Parathyroid adenoma (tissue), 2 donors: ENCODE measurements at regions not wholly inside any gene's neighbourhood (a gene's known extent, or its start where the extent isn't known, plus 50 kb on each side); places are given as distances from the start of the nearest gene placed in this dataset.

Experiments
- H2AFZ ChIP-seq: fragments of 300-600 bp; sonication (generic); one replicate; pipeline ENCODE4 v1.7.0; 2017; ENCODE audit warnings: antibody characterized with exemption, mild to moderate bottlenecking
- H3K27ac ChIP-seq: fragments of 300-600 bp; sonication (generic); one replicate; pipeline ENCODE4 v1.7.0; 2017
- H3K27me3 ChIP-seq: fragments of 300-600 bp; sonication (generic); one replicate; pipeline ENCODE4 v1.7.0; 2017; ENCODE audit warnings: low read length; ENCODE audit not compliant: control insufficient read depth, insufficient read depth
- H3K36me3 ChIP-seq: fragments of 300-600 bp; sonication (generic); one replicate; pipeline ENCODE4 v1.7.0; 2017; ENCODE audit warnings: low read length; ENCODE audit not compliant: control insufficient read depth, insufficient read depth
- H3K4me1 ChIP-seq: fragments of 300-600 bp; sonication (generic); one replicate; pipeline ENCODE4 v1.7.0; 2017; ENCODE audit warnings: control low read depth
- H3K4me2 ChIP-seq: fragments of 300-600 bp; sonication (generic); one replicate; pipeline ENCODE4 v1.7.0; 2017; ENCODE audit warnings: low read length
- H3K4me3 ChIP-seq: fragments of 300-600 bp; sonication (generic); one replicate; pipeline ENCODE4 v1.7.0; 2017; ENCODE audit warnings: low read depth, low read length
- H3K79me2 ChIP-seq: fragments of 300-600 bp; sonication (generic); one replicate; pipeline ENCODE4 v1.7.0; 2017; ENCODE audit warnings: control low read depth
- H3K9ac ChIP-seq: fragments of 300-600 bp; sonication (generic); one replicate; pipeline ENCODE4 v1.7.0; 2017; ENCODE audit warnings: mild to moderate bottlenecking
- H3K9me3 ChIP-seq: fragments of 300-600 bp; sonication (generic); one replicate; pipeline ENCODE4 v1.7.0; 2017; ENCODE audit warnings: low read length; ENCODE audit not compliant: control insufficient read depth
- CTCF ChIP-seq: fragments of 300-600 bp; sonication (generic); IDR thresholded peaks from one replicate; pipeline ENCODE4 v1.7.0; 2017; ENCODE audit warnings: antibody characterized with exemption, mild to moderate bottlenecking
- donor health status: primary hyperparathyroidism.

- no peak overlapping the region for H3K4me2 ChIP-seq
- H3K4me1 ChIP-seq = peaks cover 7% of the 10 kb centered on the region
- no peak overlapping the region for H3K9ac ChIP-seq
- no peak overlapping the region for H3K27ac ChIP-seq
- no peaks in the 10 kb centered on the region for H3K27me3 ChIP-seq
- no peaks in the 10 kb centered on the region for H3K36me3 ChIP-seq
- no peak for TF ChIP-seq CTCF
- no peaks in the 10 kb centered on the region for H3K9me3 ChIP-seq
- no peak overlapping the region for H3K4me3 ChIP-seq
- no peaks in the 10 kb centered on the region for H3K79me2 ChIP-seq
- H2AFZ ChIP-seq = no peak overlapping the region
Observed at GRCh38 chr6:92121228-92121627, 1298.1 kb downstream of the EPHA7 start.

- no peak for TF ChIP-seq CTCF
Observed at GRCh38 chr6:92117800-92118199, 1301.6 kb downstream of the EPHA7 start.

GRCh38 chr6:92114797-92115196, 1304.6 kb downstream of the EPHA7 start:
- Histone ChIP-seq H3K4me2 (no peak overlapping the region), H3K4me1 (no peaks in the 10 kb centered on the region), H3K9ac (no peak overlapping the region), H3K36me3 (no peaks in the 10 kb centered on the region), H2AFZ (no peak overlapping the region), H3K79me2 (no peaks in the 10 kb centered on the region), H3K4me3 (no peak overlapping the region), H3K9me3 (no peaks in the 10 kb centered on the region), H3K27ac (no peak overlapping the region), H3K27me3 (no peaks in the 10 kb centered on the region)
- no peak for TF ChIP-seq CTCF

More at GRCh38 chr6:92117800-92118199, 1301.6 kb downstream of the EPHA7 start:
- Histone ChIP-seq H3K9ac (no peak overlapping the region), H3K36me3 (no peaks in the 10 kb centered on the region), H3K27me3 (no peaks in the 10 kb centered on the region), H2AFZ (no peak overlapping the region), H3K4me3 (no peak overlapping the region), H3K27ac (no peak overlapping the region), H3K79me2 (no peaks in the 10 kb centered on the region), H3K4me2 (no peak overlapping the region), H3K4me1 (peaks cover 7% of the 10 kb centered on the region), H3K9me3 (no peaks in the 10 kb centered on the region)

GRCh38 chr6:92114091-92114675, 1305.2 kb downstream of the EPHA7 start:
- Histone ChIP-seq H3K4me1 (no peaks in the 10 kb centered on the region), H3K79me2 (no peaks in the 10 kb centered on the region), H2AFZ (no peak overlapping the region), H3K9ac (no peak overlapping the region), H3K27me3 (no peaks in the 10 kb centered on the region), H3K36me3 (no peaks in the 10 kb centered on the region), H3K4me2 (no peak overlapping the region), H3K9me3 (no peaks in the 10 kb centered on the region), H3K27ac (no peak overlapping the region), H3K4me3 (no peak overlapping the region)
- no peak for TF ChIP-seq CTCF

- TF ChIP-seq CTCF = no peak
- H3K9ac ChIP-seq = no peak overlapping the region
Observed at GRCh38 chr6:92111386-92111785, 1308.0 kb downstream of the EPHA7 start.

More at GRCh38 chr6:92111386-92111785, 1308.0 kb downstream of the EPHA7 start:
- Histone ChIP-seq H3K4me1 (no peaks in the 10 kb centered on the region), H3K4me3 (no peak overlapping the region), H3K4me2 (no peak overlapping the region), H3K27ac (no peak overlapping the region), H3K36me3 (no peaks in the 10 kb centered on the region), H3K79me2 (no peaks in the 10 kb centered on the region), H3K9me3 (no peaks in the 10 kb centered on the region), H3K27me3 (no peaks in the 10 kb centered on the region), H2AFZ (no peak overlapping the region)
